GM06990 (cell line): ENCODE measurements at regions not wholly inside any gene's neighbourhood (a gene's known extent, or its start where the extent isn't known, plus 50 kb on each side); places are given as distances from the start of the nearest gene placed in this dataset.

Experiments
- DNase-seq: peaks from one replicate; pipeline ENCODE4 v3.0.0-alpha.2; 2011; ENCODE audit not compliant: insufficient read length; ENCODE audit errors: extremely low read depth
- H3K27me3 ChIP-seq: replicated peaks from 2 replicates; pipeline ENCODE4 v1.6.0; 2011; ENCODE audit warnings: low read length; ENCODE audit not compliant: control insufficient read depth, insufficient read depth
- H3K36me3 ChIP-seq: 2 replicates; pipeline ENCODE4 v1.5.1; 2011; ENCODE audit warnings: low read length; ENCODE audit not compliant: control insufficient read depth, insufficient read depth
- H3K4me3 ChIP-seq: replicated peaks from 2 replicates; pipeline ENCODE4 v1.5.1; 2011; ENCODE audit warnings: low read depth, mild to moderate bottlenecking, control low read depth, low read length
- CTCF ChIP-seq: IDR thresholded peaks from 2 replicates; pipeline ENCODE4 v1.5.1; 2011; ENCODE audit warnings: low read length, control low read depth, mild to moderate bottlenecking, inconsistent platforms; ENCODE audit not compliant: insufficient read depth, poor library complexity, severe bottlenecking

DNA sequence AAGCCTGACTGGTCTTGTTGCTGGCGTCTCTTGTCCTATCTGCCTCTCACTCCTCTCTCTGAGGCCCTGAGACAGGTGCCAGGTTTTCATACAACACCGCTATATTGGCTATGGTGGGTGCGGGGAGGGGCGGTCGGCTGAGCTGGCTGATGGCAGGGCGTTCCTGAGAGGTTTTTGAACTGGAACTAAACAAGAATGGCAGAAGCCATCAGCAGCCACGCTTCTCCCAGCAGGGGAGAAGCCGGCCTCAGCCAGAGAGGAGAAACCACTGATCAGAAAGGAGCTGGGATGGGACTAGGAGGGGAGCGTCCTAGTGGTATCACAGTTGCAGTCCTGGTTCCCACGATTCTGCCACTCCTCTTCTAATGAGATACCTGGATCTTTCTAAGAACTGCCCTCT, 89.9 kb upstream of the PRR23E start:
- no peak for DNase-seq
- H3K4me3 ChIP-seq: no peak overlapping the region
- H3K36me3 ChIP-seq: no peaks in the 10 kb centered on the region
- 0 out of 2 replicates have a peak, but pooled peaks cover 2% of the 10 kb centered on the region for H3K27me3 ChIP-seq
- TF ChIP-seq CTCF: no peak

- TF ChIP-seq CTCF: no peak
- no peak for DNase-seq
- no peak overlapping the region for H3K4me3 ChIP-seq
- H3K36me3 ChIP-seq: no peaks in the 10 kb centered on the region
- H3K27me3 ChIP-seq: 0 out of 2 replicates have a peak, but pooled peaks cover 2% of the 10 kb centered on the region
These were observed 88.3 kb upstream of the PRR23E start for GRCh38 chr3:127104586-127104985.

GRCh38 chr3:127105587-127105986, 87.3 kb upstream of the PRR23E start:
- H3K36me3 ChIP-seq: no peaks in the 10 kb centered on the region
- H3K4me3 ChIP-seq: no peak overlapping the region
- 0 out of 2 replicates have a peak, but pooled peaks cover 2% of the 10 kb centered on the region for H3K27me3 ChIP-seq
- DNase-seq: no peak
- TF ChIP-seq CTCF: no peak

DNA sequence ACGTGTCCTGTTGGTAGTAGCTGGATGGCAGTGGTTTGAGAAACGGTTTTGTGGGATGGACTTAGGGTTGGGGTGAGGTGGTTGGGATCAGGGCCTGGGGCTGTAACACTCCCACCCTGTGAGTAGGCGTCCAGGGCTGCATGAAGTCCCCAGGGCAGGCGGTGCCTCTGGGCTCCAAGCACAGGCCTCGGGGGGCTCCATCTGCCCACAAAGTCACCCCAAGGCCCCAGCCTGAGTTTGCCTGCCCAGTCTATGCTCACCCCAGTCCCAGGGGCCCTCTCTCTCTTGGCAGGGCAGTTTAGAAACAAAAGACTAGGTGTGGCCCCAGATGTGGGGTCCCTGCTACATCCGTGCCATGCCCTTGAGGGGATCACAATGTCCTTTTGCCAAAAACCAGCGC, 86.9 kb upstream of the PRR23E start:
- Histone ChIP-seq H3K36me3 (no peaks in the 10 kb centered on the region), H3K27me3 (0 out of 2 replicates have a peak, but pooled peaks cover 2% of the 10 kb centered on the region), H3K4me3 (no peak overlapping the region)
- no peak for DNase-seq
- TF ChIP-seq CTCF: no peak

DNA sequence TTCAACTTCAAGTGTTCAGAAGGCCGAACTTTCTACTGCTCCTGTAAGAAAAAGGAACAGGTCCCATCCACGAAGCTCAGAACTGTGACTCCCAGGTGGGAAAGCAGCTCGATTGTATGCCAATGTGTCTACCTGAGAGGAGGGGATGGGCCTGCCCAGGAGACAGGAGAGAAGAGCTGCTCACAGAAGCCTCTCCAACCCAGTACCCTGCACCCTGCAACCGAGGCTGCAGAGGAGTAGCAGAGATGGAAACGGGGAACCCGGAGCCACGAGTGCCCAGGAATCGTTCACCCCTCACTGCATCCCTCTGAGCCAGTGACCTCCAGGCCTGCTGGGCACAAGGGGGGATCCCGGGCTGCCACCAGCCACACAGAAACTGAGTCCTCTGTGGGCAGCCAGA, 86.5 kb upstream of the PRR23E start:
- H3K27me3 ChIP-seq: 0 out of 2 replicates have a peak, but pooled peaks cover 2% of the 10 kb centered on the region
- no peaks in the 10 kb centered on the region for H3K36me3 ChIP-seq
- no peak for TF ChIP-seq CTCF
- H3K4me3 ChIP-seq: no peak overlapping the region
- DNase-seq: no peak

DNA sequence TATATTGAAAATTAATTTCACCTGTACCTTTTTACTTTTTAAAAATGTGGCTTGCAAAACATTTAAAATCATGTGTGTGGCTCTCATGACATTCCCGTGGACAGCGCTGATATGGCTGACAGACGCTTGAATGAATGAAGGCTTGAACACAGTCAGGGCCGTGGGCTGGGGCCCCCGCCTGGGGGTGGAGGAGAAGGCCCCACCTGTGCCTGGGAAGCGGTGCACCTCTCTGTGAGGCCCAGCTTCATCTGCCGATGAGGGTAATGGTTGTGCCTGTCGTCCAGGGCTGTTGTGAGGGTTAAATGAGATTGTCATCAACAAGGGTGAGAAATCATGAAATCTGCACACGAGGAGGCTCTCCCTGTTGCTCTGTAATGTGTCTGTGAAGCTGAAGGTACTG, 85.9 kb upstream of the PRR23E start:
- no peak overlapping the region for H3K4me3 ChIP-seq
- no peak for TF ChIP-seq CTCF
- no peaks in the 10 kb centered on the region for H3K36me3 ChIP-seq
- DNase-seq: no peak
- 0 out of 2 replicates have a peak, but pooled peaks cover 2% of the 10 kb centered on the region for H3K27me3 ChIP-seq
